IMR-90 (cell line): ENCODE measurements at regions not wholly inside any gene's neighbourhood (a gene's known extent, or its start where the extent isn't known, plus 50 kb on each side); places are given as distances from the start of the nearest gene placed in this dataset.

ENCODE experiments used
- ATAC-seq: fragments of 200-7000 bp; cut with Tn5 transposase; 2 replicates; pipeline ENCODE4 v1.9.1; 2020; ENCODE audit warnings: low read depth, mild to moderate bottlenecking, moderate library complexity
- BruUV-seq: library from RNA; stranded (reverse); fragments of 400-500 nt; replicated peaks from 2 replicates; lab custom pipeline; 2021; lab: Mats Ljungman, UMichigan
- CTCF ChIA-PET: fragments of 300-600 bp; formaldehyde crosslinking; extraction: SDS; loops from one replicate; lab custom pipeline; 2021; ENCODE audit warnings: antibody characterized with exemption; lab: Yijun Ruan, JAX
- POLR2A ChIA-PET: fragments of 300-600 bp; sonication (Branson Sonifier 250); formaldehyde crosslinking; loops from one replicate; lab custom pipeline; 2022; ENCODE audit warnings: antibody characterized with exemption; ENCODE audit not compliant: unreplicated experiment; lab: Charles Lee
- DNase-seq: peaks from one replicate; pipeline ENCODE4 v3.0.0; 2013
- H2AFZ ChIP-seq: replicated peaks from 2 replicates; pipeline ENCODE3; 2013; ENCODE audit warnings: low read length, mild to moderate bottlenecking; ENCODE audit not compliant: poor library complexity
- H2AK5ac ChIP-seq: 2 replicates; pipeline ENCODE4 v1.6.1; 2013; ENCODE audit warnings: low read depth, low read length, inconsistent platforms
- H2AK9ac ChIP-seq: replicated peaks from 2 replicates; pipeline ENCODE3; 2013; ENCODE audit warnings: mild to moderate bottlenecking, low read depth, low read length, moderate library complexity; ENCODE audit not compliant: poor library complexity
- H2BK120ac ChIP-seq: 2 replicates; pipeline ENCODE4 v1.6.1; 2013; ENCODE audit warnings: low read depth, low read length, inconsistent platforms
- H2BK15ac ChIP-seq: 3 replicates; pipeline ENCODE4 v1.6.1; 2013; ENCODE audit warnings: low read depth, low read length, inconsistent platforms
- H2BK20ac ChIP-seq: 2 replicates; pipeline ENCODE4 v1.6.1; 2013; ENCODE audit warnings: low read depth, mild to moderate bottlenecking, inconsistent platforms, low read length, moderate library complexity
- H2BK5ac ChIP-seq: 2 replicates; pipeline ENCODE4 v1.6.1; 2013; ENCODE audit warnings: mild to moderate bottlenecking, low read depth, low read length, inconsistent platforms; ENCODE audit not compliant: poor library complexity, severe bottlenecking
- H3K14ac ChIP-seq: replicated peaks from 2 replicates; pipeline ENCODE4 v1.6.1; 2013; ENCODE audit warnings: low read depth, low read length, inconsistent platforms
- H3K18ac ChIP-seq: 2 replicates; pipeline ENCODE4 v1.6.1; 2013; ENCODE audit warnings: low read depth, low read length, control low read depth
- H3K23ac ChIP-seq: 2 replicates; pipeline ENCODE4 v1.6.1; 2013; ENCODE audit warnings: low read depth, low read length, inconsistent platforms
- H3K27ac ChIP-seq: 2 replicates; pipeline ENCODE4 v1.5.1; 2013; ENCODE audit warnings: mild to moderate bottlenecking, control low read depth, low read length; ENCODE audit not compliant: insufficient read depth
- H3K27me3 ChIP-seq: 2 replicates; pipeline ENCODE4 v1.6.1; 2013; ENCODE audit warnings: low read length; ENCODE audit not compliant: control insufficient read depth, insufficient read depth
- H3K36me3 ChIP-seq: 2 replicates; pipeline ENCODE4 v1.6.1; 2013; ENCODE audit warnings: low read length, mixed read lengths; ENCODE audit not compliant: control insufficient read depth, insufficient read depth
- H3K4ac ChIP-seq: 2 replicates; pipeline ENCODE4 v1.6.1; 2013; ENCODE audit warnings: low read depth, low read length, inconsistent platforms
- H3K4me1 ChIP-seq: 2 replicates; pipeline ENCODE4 v1.6.1; 2013; ENCODE audit warnings: low read length, mixed read lengths; ENCODE audit not compliant: control insufficient read depth, insufficient read depth
- H3K4me2 ChIP-seq: 2 replicates; pipeline ENCODE4 v1.6.1; 2013; ENCODE audit warnings: low read depth, mild to moderate bottlenecking, control low read depth, low read length, moderate library complexity
- H3K4me3 ChIP-seq: 2 replicates; pipeline ENCODE4 v1.5.1; 2013; ENCODE audit warnings: low read depth, mild to moderate bottlenecking, control low read depth, low read length, moderate library complexity; ENCODE audit not compliant: insufficient read depth
- H3K56ac ChIP-seq: 2 replicates; pipeline ENCODE4 v1.6.1; 2013; ENCODE audit warnings: low read length, inconsistent platforms; ENCODE audit not compliant: insufficient read depth; ENCODE audit errors: extremely low read depth
- H3K79me1 ChIP-seq, 2 experiments: 2 replicates each; pipeline ENCODE4 v1.6.1; 2013; ENCODE audit warnings: low read length in 2 of 2, inconsistent platforms in 1 of 2, low read depth in 1 of 2
- H3K9ac ChIP-seq: 2 replicates; pipeline ENCODE4 v1.6.1; 2013; ENCODE audit warnings: low read depth, low read length, control low read depth
- H3K9me1 ChIP-seq: 2 replicates; pipeline ENCODE4 v1.6.1; 2013; ENCODE audit warnings: low read length, inconsistent platforms; ENCODE audit not compliant: insufficient read depth
- H3K9me3 ChIP-seq: 2 replicates; pipeline ENCODE4 v1.6.1; 2013; ENCODE audit warnings: low read length; ENCODE audit not compliant: control insufficient read depth, insufficient read depth
- H4K20me1 ChIP-seq: 2 replicates; pipeline ENCODE4 v1.6.1; 2013; ENCODE audit warnings: low read length, inconsistent platforms; ENCODE audit not compliant: insufficient read depth
- H4K5ac ChIP-seq: 2 replicates; pipeline ENCODE4 v1.6.1; 2013; ENCODE audit warnings: mild to moderate bottlenecking, low read depth, low read length, control low read depth
- H4K8ac ChIP-seq, 2 experiments: 2 replicates each; pipeline ENCODE4 v1.6.1; 2013; ENCODE audit warnings: low read depth in 2 of 2, low read length in 2 of 2, control low read depth in 1 of 2, inconsistent platforms in 1 of 2
- H4K91ac ChIP-seq: 2 replicates; pipeline ENCODE4 v1.6.1; 2013; ENCODE audit warnings: low read depth, low read length, inconsistent platforms; ENCODE audit not compliant: insufficient read depth
- BHLHE40 ChIP-seq: fragments of 150-350 bp; IDR thresholded peaks from 2 replicates; pipeline ENCODE4 v1.6.1; 2016; ENCODE audit warnings: mild to moderate bottlenecking, low read depth, low read length
- CEBPB ChIP-seq: IDR thresholded peaks from 2 replicates; pipeline ENCODE4 v1.6.1; 2012; ENCODE audit warnings: low read depth, low read length, improper control_type of control experiment
- CHD1 ChIP-seq: IDR thresholded peaks from 2 replicates; pipeline ENCODE4 v1.6.1; 2012; ENCODE audit warnings: low read depth, low read length, improper control_type of control experiment
- CTCF ChIP-seq: conservative IDR thresholded peaks from 2 replicates; pipeline ENCODE4 v1.5.1; 2012; ENCODE audit warnings: mild to moderate bottlenecking, low read depth, low read length, improper control_type of control experiment
- ELK1 ChIP-seq: fragments of 150-350 bp; IDR thresholded peaks from 2 replicates; pipeline ENCODE4 v1.6.1; 2016; ENCODE audit warnings: low read depth, mild to moderate bottlenecking, low read length, moderate library complexity, borderline replicate concordance
- FOS ChIP-seq: fragments of 150-350 bp; IDR thresholded peaks from 2 replicates; pipeline ENCODE4 v1.6.1; 2016; ENCODE audit warnings: low read depth, low read length
- MAFK ChIP-seq: IDR thresholded peaks from 2 replicates; pipeline ENCODE4 v1.6.1; 2012; ENCODE audit warnings: low read depth, low read length, improper control_type of control experiment
- MAZ ChIP-seq: IDR thresholded peaks from 2 replicates; pipeline ENCODE4 v1.6.1; 2012; ENCODE audit warnings: low read depth, mild to moderate bottlenecking, low read length, improper control_type of control experiment, moderate library complexity, borderline replicate concordance
- MXI1 ChIP-seq: IDR thresholded peaks from 2 replicates; pipeline ENCODE4 v1.6.1; 2012; ENCODE audit warnings: low read depth, mild to moderate bottlenecking, low read length, moderate library complexity, borderline replicate concordance
- NFE2L2 ChIP-seq: fragments of 150-350 bp; IDR thresholded peaks from 2 replicates; pipeline ENCODE4 v1.6.1; 2016; ENCODE audit warnings: low read depth, mild to moderate bottlenecking, low read length
- POLR2A ChIP-seq: IDR thresholded peaks from 2 replicates; pipeline ENCODE4 v1.6.1; 2012; ENCODE audit warnings: mild to moderate bottlenecking, low read depth, low read length
- RAD21 ChIP-seq: IDR thresholded peaks from 2 replicates; pipeline ENCODE4 v1.6.1; 2012; ENCODE audit warnings: low read length, improper control_type of control experiment
- RCOR1 ChIP-seq: IDR thresholded peaks from 2 replicates; pipeline ENCODE4 v1.6.1; 2012; ENCODE audit warnings: mild to moderate bottlenecking, low read length, improper control_type of control experiment; ENCODE audit not compliant: insufficient replicate concordance
- RFX5 ChIP-seq: IDR thresholded peaks from 2 replicates; pipeline ENCODE4 v1.8.0; 2012; ENCODE audit warnings: low read depth, mild to moderate bottlenecking, low read length, moderate library complexity
- SMC3 ChIP-seq: fragments of 150-350 bp; IDR thresholded peaks from 2 replicates; pipeline ENCODE4 v1.6.1; 2016; ENCODE audit warnings: low read depth, mild to moderate bottlenecking, antibody characterized with exemption, low read length, moderate library complexity
- USF2 ChIP-seq: fragments of 150-350 bp; IDR thresholded peaks from 2 replicates; pipeline ENCODE4 v1.6.1; 2017; ENCODE audit warnings: mild to moderate bottlenecking, antibody characterized with exemption, low read length, low read depth
- WGBS, 2 experiments: methylation state at CpG; one replicate each; pipeline versions ENCODE4 v1.1.5 to v1.1.7; 2013; ENCODE audit warnings: missing lambda C conversion rate in 2 of 2; ENCODE audit not compliant: insufficient read length in 1 of 2; ENCODE audit errors: extremely low coverage in 2 of 2; 5-methylcytosine and 5-hydroxymethylcytosine counted together
- dilution Hi-C: fragments of 300-500 bp; cut with HindIII; formaldehyde crosslinking; loops from one replicate; pipeline ENCODE4 v1.14.3; 2018; ENCODE audit warnings: low sequenced_read_pairs; ENCODE audit not compliant: unreplicated experiment
- in situ Hi-C: fragments of 300-500 bp; cut with MboI; formaldehyde crosslinking; loops from 3 replicates; pipeline ENCODE4 v1.14.3; 2019; ENCODE audit warnings: low sequenced_read_pairs, inconsistent platforms, mixed read lengths
- intact Hi-C: fragments of 100-400 bp; cut with micrococcal nuclease; formaldehyde crosslinking; loops from 2 replicates; pipeline ENCODE4 v1.10.0; 2022

- DNase-seq (no peak), ATAC-seq (no peak)
- Histone ChIP-seq H4K5ac (no peak overlapping the region), H3K36me3 (no peaks in the 10 kb centered on the region), H4K8ac (no peak overlapping the region), H2AFZ (no peak overlapping the region), H3K79me1 (no peaks in the 10 kb centered on the region), H3K4me1 (no peaks in the 10 kb centered on the region), H3K4me3 (no peak overlapping the region), H3K27me3 (no peaks in the 10 kb centered on the region; the same call in 1 of the 2 replicates), H2AK9ac (no peak overlapping the region), H3K9ac (no peak overlapping the region), H2BK120ac (no peak overlapping the region), H3K56ac (no peak overlapping the region), H3K27ac (no peak overlapping the region), H3K18ac (no peak overlapping the region), H4K20me1 (no peaks in the 10 kb centered on the region), H3K9me3 (no peaks in the 10 kb centered on the region), H2BK15ac (no peak overlapping the region), H3K4me2 (no peak overlapping the region), H4K91ac (no peak overlapping the region), H3K23ac (no peak overlapping the region), H2AK5ac (no peak overlapping the region), H2BK5ac (no peak overlapping the region), H2BK20ac (no peak overlapping the region), H3K9me1 (no peaks in the 10 kb centered on the region), H3K4ac (no peak overlapping the region), H3K14ac (no peak overlapping the region)
- CTCF ChIA-PET: no interaction called here
- dilution Hi-C loops: no loop called here
- POLR2A ChIA-PET: no interaction called here
- TF ChIP-seq ELK1: no peak
- TF ChIP-seq POLR2A: no peak
- no peak for TF ChIP-seq BHLHE40
- no peak for TF ChIP-seq MAZ
- no peak for TF ChIP-seq MXI1
- no peak for TF ChIP-seq RFX5
- no peak for TF ChIP-seq SMC3
- TF ChIP-seq CHD1: no peak
- no peak for TF ChIP-seq NFE2L2
- no peak for TF ChIP-seq MAFK
- no peak for TF ChIP-seq CTCF
- no peak for TF ChIP-seq FOS
- TF ChIP-seq USF2: no peak
- TF ChIP-seq CEBPB: no peak
- TF ChIP-seq RCOR1: no peak
- TF ChIP-seq RAD21: no peak
- in situ Hi-C loops: no loop called here
- intact Hi-C loops: no loop called here
- no TSS peak for BruUV-seq
- no CpG with 5 or more reads among the region's 8 CpGs for WGBS, 2 experiments
Measured at GRCh38 chr15:98304371-98304770, 343.9 kb downstream of the ARRDC4 start.
